HG03442 (cell line): ENCODE measurements at regions not wholly inside any gene's neighbourhood (a gene's known extent, or its start where the extent isn't known, plus 50 kb on each side); places are given as distances from the start of the nearest gene placed in this dataset.

Experiments
- ATAC-seq: cut with Tn5 transposase; IDR thresholded peaks from one replicate; pipeline ENCODE4 v1.9.1; 2021; ENCODE audit warnings: mild to moderate bottlenecking, moderate library complexity; ENCODE audit not compliant: unreplicated experiment

DNA sequence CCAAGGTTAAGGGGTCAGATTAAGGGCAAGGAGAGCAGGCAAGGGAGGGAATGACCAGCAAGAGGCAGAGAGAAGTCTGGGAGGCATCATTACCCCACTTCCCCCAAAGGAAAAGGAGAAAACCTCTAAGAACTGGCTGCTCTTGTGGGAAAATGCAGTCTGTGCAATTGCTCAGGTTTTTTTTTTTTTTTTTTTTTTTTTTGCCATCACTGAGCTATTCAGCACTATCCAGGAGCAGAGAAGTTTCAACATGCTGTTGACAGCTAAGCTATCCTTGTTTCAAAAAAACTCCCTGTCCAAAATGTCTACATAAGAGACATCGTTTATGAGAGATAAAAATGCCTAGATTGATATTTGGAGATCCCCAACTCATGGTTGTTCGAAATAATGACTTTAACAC, 345.4 kb downstream of the TDRD15 start:
- no peak for ATAC-seq

DNA sequence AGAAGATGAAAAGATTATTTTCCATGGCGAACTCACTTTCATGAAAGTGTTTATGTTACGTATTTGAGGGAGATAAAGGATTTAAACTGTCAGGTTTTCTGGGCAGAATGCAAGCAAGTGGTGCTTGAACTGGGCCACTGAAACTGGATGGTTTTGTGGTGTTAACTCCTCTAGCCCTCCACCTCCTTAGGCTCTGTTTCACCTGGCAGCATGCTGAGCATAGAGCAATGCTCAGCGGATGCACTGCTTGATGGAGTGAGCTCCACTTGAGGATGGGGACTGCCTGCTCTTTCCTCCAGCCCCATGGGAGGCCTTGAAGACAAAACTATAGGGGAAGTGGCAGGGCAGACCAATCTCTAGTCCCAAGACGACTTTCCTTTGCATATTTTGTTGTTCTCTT, 345.8 kb downstream of the TDRD15 start:
- ATAC-seq: no peak

DNA sequence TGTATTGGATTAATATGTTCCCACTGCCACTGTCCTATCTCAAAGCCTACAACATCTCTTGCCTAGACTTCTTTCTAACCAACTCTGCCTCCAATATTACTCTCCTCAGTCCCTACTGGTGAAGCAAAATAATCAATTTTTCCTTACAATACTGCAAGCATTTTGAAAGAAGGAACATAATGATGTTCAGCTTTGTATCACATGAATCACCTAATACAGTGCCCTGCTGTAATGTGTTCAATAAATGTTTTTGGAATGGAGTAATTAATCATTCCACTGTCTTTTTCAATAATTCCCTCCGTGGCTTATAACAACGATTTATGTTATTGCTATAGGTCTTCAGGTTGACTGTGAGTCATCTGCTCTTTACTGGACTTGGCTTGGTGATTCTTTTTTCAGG, 356.4 kb downstream of the TDRD15 start:
- ATAC-seq: no peak

DNA sequence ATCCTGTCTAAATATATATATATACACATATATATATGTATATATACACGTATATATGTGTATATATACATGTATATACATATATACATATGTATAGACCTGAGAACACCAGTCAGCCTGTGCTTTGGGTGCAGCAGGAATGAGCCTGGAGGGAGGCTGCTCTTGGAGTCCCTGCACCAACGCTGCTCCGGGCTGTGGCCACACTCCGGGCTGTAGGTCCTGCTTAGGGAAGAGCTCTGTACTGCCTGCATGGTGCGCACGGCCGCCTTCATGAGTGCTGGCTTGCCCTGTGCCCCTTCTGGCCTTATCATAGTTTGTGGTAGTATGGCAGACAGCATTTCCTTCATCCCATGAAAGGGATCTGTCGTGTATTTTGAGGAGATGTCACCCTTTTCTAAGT, 360.9 kb downstream of the TDRD15 start:
- no peak for ATAC-seq

DNA sequence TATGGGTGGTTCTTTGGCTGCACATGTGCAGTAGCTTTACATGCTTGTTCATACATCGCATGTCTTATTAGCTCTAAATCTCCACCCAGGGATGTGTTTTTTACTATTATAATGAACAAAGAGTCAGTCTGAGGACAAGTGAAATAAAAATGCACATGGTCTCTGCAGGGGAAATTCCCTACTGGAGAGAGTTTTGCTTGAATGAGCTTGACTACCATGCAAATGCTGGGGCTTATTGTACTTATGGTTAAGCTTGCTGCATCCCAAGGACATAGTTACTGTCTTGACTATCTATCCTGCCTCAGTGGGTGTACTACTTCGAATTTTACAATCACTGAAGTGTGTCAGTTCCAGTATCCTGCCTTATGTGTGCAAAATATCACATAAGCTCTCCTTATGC, 362.7 kb downstream of the TDRD15 start:
- no peak for ATAC-seq

DNA sequence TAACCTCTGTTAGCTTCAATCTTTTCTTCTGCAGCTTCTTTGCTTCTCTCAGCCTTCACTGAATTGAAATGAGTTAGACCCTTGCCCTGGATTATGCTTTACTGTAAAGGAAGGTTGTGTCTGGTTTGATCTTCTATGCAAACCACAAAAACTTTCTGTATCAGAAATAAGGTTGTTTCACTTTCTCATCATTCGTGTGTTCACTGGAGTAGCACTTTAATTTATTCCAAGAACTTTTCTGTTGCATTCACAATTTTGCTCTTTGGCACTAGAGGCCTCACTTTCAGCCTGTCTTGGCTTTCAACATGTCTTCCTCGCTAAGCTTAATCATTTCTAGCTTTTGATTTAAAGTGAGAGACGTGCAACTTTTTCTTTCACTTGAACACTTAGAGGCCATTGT, 365.3 kb downstream of the TDRD15 start:
- ATAC-seq: no peak

DNA sequence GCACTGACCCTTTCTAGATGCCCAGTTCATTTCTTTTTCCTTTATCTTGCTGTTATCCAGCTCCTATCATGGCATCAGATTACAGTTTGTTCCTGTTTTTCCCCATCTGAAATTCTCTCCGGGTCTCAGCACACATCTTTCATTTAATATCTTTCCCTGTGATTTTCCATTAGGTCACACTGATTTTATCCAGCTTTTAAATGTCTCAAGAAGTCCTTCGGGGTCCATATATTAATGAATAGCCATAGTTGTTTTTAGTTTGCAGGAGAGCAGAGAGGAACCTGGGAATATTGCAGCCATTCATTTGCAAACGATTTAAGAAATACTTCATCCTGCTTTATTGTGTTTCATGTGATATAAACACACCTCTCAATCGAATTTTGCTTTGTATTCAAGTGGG, 374.2 kb downstream of the TDRD15 start:
- no peak for ATAC-seq

DNA sequence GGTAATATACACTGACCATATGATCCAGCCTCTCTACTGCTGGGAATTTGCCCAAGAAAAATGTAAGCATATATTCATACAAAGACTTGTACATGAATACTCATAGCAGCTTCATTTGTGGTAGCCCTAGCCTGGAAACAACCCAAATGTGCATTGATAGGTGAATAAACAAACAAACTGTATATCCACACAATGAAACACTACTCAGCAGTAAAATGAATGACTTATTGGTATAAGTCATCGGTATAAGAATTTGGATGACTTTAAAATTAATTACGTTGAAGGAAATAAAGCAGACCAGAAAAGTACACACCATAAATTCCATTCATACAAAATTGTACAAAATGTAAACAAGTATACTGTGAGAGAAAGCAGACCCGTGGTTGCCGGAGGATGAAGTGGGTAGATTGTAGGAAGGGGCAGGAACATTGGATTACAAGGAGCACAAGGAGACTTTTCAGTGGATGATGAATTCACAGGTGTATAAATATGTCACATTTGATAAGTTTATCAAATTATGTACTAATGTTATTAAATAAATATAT, 376.7 kb downstream of the TDRD15 start:
- ATAC-seq: no peak

DNA sequence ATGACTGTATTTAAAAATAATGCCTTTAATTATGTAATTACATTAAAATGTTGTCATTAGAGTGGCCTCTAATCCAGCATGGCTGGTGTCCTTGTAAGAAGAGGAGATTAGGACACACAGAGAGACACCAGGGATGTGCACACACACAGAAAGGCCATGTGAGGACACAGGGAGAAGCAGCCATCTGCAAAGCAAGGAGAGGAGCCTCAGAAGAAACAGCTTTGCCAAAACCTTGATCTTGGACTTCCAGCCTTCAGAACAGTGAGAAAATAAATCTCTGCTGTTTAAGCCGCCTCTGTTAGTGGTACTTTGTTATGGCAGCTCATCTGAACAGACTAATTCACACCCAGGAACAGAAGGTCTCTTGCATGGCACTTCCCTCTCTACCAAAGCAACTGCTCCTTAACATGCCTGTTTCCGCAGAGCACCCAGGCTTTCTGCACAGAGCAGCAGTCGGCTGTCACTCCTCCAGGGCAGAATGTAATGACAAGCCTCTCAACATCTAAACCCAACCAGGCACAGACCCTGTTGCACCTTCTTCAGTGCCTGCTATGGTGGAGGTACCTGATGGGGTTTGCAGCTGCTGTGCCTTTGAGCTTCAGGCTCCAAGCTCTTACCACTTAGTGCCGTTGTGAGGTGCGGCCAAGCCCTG, 377.7 kb downstream of the TDRD15 start:
- ATAC-seq: no peak

DNA sequence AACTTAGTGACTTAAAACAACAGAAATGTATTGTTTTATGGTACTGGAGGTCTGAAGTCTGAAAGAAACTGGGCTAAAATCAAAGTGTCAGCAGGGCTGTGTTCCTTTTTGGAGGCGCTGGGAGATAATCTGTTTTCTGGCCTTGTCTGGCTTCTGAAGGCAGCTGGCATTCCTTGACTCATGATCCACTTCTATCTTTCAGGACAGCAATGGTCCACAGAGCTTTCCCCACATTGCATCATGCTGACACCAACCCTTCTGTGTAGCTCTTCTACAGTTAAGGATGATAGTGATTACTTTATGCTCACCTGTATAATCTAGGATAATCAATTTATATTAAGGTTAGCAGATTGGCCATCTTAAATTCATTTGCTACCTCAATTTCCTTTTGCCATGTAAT, 392.1 kb downstream of the TDRD15 start:
- ATAC-seq: no peak

DNA sequence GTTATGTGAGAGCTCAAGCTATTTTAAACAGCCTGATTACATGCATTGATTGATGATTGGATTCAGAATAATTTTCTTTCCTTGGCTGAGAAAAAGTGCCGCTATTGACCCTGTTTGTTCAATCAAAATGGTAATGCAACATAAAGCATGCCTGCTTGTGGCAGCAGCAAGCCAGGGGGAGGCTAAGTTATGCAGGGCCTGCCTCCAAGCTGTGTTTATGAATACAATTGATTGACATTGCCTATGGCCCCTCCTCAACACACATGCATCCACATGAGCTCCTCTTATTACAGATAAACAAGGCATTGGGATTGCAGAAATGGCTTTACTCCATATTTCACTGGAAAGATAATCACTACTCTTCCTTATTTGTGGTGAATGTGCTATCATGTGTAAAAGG, 395.6 kb downstream of the TDRD15 start:
- ATAC-seq: no peak

DNA sequence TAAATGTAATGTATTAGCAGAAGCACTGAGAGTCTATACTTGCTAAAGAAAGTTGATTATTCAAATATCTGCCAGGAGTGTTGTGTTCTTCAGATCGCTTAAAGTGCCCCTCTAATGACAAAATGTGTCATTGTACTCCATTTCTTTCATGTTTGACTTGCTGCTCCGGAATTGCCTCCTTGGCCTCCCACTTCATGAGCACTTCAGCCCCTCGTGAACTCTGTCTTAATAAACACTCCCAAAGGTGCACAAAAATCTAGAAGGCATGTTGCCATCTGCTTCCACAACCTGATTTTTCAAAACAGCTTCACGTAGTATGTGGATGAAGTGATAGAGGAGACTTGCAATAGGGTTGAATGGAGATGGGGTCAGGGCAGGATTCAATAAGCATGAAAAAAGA, 396.1 kb downstream of the TDRD15 start:
- no peak for ATAC-seq

DNA sequence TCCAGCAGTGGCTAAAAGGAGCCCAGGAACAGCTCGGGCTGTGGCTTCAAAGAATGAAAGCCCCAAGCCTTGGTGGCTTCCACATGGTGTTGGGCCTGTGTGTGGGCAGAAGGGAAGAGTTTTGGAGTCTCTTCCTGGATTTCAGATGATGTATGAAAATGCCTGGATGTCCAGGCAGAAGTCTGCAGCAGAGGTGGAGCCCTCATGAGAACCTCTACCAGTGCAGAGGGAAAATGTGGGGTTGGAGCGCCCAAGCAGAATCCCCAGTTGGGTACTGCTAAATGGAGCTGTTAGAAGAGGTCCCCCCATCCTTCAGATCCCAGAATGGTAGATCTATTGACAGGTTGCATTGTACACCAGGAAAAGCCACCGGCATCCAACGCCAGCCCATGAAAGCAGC, 412.1 kb downstream of the TDRD15 start:
- no peak for ATAC-seq

DNA sequence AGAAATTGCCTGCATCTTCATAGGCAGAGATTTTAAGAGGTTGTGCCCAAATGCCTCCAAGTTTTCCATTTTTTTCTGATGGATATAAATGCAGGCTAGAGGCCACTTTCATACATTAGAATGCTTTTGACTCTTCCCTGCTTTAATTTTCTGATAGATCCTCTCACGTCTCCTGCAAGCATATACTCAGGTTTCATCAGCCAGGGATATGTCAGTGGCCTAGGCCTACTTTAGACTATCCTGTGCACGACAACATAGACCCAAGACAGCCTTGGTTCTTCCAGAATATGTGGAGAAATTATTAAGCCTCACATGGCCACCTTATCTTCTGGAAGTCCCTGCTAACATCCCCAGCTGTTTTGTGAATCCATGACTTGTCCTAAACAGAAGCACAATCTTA, 415.9 kb downstream of the TDRD15 start:
- ATAC-seq: no peak

DNA sequence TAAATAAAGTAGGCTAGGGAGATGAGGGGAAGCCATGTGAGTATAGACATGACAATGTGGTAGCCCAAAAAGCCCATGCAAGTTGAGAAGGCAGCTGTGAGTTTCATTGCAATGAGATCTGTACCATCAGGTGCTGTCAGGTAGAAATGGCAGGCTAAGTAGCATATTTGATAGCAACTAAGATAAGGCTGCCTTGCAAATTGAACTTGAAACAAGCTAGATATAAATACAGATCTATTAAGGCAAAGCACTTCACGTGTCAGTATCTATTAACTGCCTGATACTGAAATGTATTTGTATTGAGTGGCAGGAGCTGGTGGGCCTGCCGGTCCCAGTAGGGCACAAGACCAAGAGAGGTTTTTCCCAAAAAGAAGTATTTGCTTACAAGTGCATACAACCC, 419.9 kb downstream of the TDRD15 start:
- no peak for ATAC-seq

DNA sequence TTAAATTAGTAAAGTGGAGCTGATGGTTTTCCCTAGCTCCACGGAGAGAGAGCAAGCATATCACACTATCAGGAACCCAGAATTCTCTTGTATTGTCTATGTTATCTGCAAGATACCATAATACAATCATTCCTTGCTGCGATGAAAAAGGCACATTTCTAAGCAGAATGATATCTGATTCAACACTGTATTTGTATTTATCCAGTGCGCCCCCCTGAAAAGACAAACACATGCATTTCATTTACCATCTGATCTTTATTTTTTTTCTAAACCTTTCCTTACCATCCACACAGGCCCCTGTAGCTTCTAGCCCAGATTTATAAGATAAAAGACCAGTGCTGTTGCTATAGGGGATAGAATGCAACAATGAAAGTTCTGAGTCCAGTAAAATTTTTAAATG, 420.6 kb downstream of the TDRD15 start:
- no peak for ATAC-seq

DNA sequence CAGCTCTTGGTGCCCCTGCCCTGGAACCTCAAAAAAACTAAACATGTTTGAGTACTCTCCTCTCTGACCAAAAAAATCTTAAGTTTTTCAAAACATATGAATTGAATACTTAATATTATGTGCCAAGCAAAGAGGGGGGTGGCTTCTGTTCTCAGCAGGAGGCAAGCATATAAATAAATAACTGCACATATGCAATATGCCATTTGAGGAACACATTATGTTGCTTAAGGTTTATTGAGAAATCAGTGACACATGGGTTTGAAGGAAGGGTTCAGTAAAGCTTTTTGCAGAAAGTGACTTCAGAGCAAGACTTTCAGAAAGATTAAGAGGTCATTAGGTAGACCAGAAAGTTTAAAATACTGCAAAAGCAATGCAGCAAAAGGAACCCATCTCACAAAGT, 429.2 kb downstream of the TDRD15 start:
- no peak for ATAC-seq

DNA sequence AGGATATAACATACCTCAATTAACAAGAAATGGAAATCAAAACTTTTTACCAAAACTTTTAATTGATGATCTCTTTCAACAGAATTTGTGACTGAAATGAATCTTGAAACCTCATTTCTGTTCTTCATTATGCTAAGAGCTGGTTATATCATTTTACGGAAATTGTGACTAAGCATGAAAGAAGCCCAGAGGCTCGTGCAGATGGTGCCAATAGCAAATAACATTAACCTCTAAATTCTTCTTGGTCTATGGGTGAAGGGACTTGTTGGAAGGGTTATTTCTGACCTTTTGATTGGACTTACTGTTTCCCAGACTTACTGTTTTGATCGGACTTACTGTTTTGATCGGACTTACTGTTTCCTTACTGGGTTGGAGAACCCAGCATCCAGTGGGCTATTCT, 435.6 kb downstream of the TDRD15 start:
- no peak for ATAC-seq

DNA sequence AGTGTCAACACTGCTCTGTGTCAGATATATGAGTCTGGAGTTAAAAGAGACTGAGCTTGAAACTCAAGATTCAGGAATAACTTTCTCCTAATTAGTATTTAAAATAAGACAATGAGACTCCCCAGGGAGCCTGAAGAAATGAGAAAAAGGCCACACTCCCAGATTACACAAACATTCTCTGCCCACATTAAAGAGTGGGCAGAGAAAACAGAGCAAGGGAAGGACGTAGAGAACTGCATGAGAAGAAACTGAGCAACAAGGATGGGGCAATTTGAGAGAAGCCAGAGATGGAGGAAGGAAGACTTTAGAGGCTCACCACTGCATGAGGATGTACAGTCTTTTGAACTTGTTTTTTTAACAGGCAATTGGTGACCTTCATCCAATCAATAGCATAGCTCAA, 438.2 kb downstream of the TDRD15 start:
- ATAC-seq: no peak

DNA sequence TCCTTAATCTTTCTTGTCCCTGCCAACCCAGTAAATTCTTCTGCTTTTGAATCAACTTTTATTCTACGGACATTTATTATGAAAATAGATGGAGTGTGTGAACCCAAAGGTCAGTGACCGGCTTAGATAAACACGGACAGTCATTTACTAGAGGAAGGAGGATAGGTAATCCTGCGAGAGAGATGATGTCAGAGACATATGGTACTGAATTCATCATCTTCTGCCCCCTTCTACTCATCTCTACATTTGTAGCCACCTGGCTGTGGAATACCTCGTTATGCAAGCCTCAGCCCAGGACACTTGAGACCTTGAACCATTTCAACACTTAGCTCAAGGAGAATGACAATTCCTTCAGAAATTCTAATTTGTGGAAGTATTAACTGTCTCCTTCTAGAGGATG, 443.6 kb downstream of the TDRD15 start:
- no peak for ATAC-seq

DNA sequence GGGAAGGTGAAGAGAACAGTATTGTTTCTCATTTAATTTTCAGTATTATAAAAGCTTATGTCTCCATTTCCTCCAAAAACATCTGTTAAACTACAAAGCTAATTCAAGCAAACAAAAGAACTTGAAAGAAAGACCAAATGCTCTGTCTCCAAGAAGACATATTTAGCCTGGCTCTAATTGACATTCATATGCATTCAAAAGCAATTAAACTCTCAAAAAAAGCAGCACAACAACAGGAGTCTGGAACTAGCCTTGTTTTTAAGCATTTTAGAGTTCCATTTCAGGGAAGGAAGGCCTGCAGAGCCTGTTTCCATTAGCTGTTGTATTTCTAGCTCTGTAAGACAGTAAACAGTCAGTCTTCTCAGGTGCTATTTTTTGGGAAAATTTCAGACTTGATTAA, 447.9 kb downstream of the TDRD15 start:
- ATAC-seq: no peak

DNA sequence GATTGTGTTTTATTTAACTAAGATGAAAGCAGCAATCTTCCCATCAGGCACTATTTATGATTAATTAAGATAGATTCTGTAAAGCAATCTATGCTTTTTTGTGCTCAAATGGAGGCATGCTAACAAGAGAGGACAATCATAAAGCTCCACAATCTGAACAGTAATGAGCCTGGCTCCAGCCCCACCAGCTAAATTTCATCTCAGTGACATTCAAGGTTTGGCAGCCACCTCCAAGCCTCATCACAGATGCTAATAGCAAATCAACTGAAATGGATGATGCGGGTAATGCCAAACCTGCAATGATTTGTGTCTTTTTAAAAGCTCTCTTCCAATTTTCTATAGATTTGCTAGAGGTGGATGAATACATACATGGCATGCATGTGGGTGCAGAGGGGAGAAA, 456.6 kb downstream of the TDRD15 start:
- no peak for ATAC-seq

DNA sequence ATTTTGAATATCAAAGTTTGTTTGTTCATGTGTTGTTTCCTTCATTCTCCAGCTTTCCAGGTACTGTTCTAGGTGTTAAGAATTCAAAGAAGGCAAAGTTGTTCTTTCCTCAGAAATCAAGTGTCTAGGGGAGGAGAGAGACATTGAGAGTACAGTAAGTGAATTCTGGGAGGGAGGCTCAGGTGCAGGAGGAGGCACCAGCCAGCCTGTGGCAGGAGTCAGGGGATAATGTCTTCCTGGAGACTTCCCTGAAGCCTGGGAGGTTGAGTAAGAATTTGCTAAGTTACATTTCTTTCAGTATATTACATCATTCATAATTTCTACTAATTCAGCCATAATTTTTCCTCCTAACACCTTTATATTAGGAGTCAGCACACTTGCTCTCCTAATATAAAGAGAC, 462.1 kb downstream of the TDRD15 start:
- ATAC-seq: no peak
